ENCODE measurements at regions not wholly inside any gene's neighbourhood (a gene's known extent, or its start where the extent isn't known, plus 50 kb on each side); places are given as distances from the start of the nearest gene placed in this dataset.

GRCh38 chr15:94099574-94099960 is 131.8 kb upstream of the MCTP2 start:
- TF ChIP-seq, protein P1, sequence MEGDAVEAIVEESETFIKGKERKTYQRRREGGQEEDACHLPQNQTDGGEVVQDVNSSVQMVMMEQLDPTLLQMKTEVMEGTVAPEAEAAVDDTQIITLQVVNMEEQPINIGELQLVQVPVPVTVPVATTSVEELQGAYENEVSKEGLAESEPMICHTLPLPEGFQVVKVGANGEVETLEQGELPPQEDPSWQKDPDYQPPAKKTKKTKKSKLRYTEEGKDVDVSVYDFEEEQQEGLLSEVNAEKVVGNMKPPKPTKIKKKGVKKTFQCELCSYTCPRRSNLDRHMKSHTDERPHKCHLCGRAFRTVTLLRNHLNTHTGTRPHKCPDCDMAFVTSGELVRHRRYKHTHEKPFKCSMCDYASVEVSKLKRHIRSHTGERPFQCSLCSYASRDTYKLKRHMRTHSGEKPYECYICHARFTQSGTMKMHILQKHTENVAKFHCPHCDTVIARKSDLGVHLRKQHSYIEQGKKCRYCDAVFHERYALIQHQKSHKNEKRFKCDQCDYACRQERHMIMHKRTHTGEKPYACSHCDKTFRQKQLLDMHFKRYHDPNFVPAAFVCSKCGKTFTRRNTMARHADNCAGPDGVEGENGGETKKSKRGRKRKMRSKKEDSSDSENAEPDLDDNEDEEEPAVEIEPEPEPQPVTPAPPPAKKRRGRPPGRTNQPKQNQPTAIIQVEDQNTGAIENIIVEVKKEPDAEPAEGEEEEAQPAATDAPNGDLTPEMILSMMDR (IDR thresholded peaks at IDR 0.05), result no peak
- TF ChIP-seq POLR2A (IDR thresholded peaks at IDR 0.05), result no peak

Measured in testis (tissue), 2 donors.